Pulmonary artery endothelial cell (primary cell): ENCODE measurements at regions not wholly inside any gene's neighbourhood (a gene's known extent, or its start where the extent isn't known, plus 50 kb on each side); places are given as distances from the start of the nearest gene placed in this dataset.
"Not testable (repeated sequence)": the region's sequence is repeated elsewhere in the genome, so short reads cannot be mapped to it uniquely, and the experiment has no call there.

ENCODE experiments used
- DNase-seq: peaks from one replicate; pipeline ENCODE4 v3.0.0-alpha.2; 2011; ENCODE audit warnings: low read depth, low spot score

GRCh38 chr19:28393574-28394336, 819.2 kb downstream of the UQCRFS1 start:
- no peak for DNase-seq

GRCh38 chr19:28388988-28389387, 824.0 kb downstream of the UQCRFS1 start:
- no peak for DNase-seq

DNA sequence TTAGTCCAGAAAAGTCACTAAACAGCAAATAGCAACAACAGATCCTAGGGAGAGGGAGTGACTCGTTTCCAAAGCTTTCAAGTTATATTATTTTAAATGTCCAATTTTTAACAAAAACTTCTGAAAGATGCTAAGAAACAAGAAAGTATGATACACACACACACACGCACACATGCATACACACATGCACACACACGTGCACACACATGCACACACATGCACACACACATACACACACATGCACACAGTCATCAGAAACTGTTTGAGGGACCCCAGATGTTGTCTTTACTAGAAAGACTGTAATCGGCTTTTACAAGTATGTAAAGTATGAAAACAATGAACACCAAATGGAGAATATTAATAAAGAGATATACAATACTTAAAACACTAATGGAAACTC, 825.4 kb downstream of the UQCRFS1 start:
- no peak for DNase-seq

- DNase-seq = no peak
These were observed 826.5 kb downstream of the UQCRFS1 start for GRCh38 chr19:28386470-28386869.

- no peak for DNase-seq
These were observed 826.9 kb downstream of the UQCRFS1 start for GRCh38 chr19:28386066-28386465.

DNA sequence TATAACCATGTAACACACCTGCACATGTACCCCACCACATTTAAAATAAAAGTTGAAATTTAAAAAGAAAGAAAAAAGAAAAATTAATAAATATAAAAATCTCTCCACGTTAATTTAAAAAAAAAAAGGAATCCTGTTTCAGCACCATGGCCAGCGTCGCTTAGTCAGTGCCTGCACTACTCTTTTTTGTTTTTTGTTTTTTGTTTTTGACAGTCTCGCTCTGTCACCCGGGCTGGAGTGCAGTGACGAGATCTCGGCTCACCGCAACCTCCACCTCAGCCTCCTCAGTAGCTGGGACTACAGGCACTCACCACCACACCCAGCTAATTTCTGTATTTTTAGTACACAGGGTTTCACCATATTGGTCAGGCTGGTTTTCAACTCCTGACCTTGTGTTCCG, 835.9 kb downstream of the UQCRFS1 start:
- DNase-seq = no peak

GRCh38 chr19:28374971-28375370, 838.0 kb downstream of the UQCRFS1 start:
- no peak for DNase-seq

DNA sequence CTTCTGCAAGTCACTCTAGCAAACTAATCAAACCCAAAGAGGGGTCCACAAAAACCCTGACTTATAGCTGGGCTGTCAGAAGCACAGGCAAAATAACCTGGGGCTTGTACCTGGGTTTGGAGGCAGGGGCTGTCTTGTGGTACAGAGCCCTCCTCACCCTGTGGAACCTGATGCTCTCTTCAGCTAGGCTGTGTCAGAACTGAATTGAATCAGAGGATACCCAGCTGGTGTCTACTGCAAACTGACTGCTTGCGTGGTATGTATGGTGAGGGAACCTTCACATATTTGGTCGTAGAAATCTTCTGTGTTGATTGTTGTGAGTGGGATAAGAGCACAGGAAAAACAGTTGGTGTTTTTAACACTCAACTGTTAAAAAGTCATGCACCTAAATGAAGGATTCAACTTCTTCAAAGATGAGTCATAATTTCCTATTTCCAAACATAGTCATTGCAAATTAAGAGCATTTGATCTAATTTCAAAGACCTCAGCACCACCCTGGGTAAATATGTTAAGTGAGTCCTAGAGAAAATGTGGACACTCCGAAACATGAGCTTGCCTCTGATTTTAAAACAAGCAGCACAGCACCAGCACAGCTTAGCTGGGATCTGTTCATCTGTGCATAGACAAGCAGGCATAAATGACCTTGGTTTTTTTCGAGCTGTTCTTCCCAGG, 840.2 kb downstream of the UQCRFS1 start:
- no peak for DNase-seq

DNA sequence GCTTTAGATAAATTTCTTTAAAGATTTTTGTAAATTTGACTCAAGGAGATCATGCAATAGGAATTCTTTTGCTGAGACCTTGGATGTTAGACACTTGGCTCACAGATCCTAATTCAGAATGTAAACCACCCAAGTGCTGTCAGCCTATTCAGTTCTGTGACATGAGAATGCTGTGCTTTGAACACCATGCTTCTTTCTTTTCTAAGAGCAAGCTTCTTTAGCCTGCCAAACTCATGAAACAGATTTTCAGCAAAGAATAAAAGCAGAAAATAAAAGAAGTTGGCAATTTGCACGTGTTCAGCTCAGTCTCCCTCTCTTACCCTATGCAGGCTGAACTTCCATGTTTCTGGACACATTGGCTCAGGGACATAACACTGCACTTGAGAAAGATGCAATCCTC, 845.8 kb downstream of the UQCRFS1 start:
- DNase-seq = no peak

DNA sequence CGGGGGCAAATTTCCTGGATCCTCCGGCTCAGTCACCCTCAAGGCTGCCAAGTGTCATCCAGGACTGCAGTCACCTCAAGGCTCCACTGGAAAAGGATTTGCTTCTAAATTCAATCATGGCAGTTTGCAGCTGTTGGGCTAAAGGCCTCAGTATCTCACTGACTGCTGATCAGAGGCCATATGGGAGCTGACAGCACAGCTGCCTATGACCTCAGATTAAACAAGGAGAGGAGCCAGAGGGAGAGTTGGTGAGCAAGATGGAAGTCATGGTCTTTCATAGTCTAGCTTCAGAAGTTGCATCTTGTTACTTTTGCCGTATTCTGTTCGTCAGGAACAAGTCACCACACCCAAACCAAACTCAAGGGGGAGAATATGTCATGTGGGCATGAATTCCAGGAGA, 849.7 kb downstream of the UQCRFS1 start:
- DNase-seq = no peak

DNA sequence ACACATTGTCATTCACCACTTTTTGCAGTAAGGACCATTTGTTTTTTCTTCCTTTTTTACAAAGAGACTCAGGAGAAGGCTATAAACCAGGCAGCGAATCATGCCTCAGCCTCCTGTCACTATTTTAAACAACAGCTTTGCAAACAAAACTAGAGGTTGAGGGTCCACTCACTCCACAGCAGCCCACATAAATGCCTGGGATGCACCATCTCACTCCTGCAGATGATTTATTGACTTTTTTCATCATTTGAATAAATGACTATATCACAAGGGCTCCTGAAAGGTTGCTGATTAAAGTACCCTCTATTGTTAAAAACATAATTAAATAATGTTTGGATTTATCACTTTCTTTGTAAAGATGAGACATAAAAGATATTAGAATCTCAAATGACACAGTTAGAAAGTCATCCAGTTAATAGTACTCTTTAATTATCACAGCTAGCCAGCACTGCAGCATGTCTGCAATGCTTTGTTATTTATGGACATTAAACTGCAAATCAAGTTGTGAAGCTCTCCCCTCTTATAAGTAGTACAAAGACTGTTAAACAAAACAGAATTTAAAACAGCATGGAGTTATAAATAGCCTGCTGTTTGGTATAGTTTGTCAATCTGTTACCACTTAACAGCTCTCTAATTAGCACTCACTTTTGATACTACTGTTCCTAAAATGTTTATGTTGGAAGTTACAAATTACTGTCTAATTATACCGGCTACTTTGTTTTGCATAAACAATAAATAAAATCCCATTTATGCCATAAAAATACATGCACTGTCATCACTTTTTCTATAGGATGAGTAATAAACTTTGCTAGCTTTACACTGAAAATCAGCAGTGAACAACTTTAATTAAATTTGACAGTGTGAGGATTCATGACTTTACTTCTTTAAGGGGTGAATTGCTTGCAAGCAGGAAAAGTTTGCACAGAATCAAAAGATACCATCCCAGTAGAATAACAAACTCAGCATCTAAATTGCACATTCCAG, 853.2 kb downstream of the UQCRFS1 start:
- no peak for DNase-seq

- DNase-seq = no peak
These were observed 854.3 kb downstream of the UQCRFS1 start for GRCh38 chr19:28358633-28359032.

- DNase-seq = no peak
These were observed 861.2 kb downstream of the UQCRFS1 start for GRCh38 chr19:28351761-28352160.

DNA sequence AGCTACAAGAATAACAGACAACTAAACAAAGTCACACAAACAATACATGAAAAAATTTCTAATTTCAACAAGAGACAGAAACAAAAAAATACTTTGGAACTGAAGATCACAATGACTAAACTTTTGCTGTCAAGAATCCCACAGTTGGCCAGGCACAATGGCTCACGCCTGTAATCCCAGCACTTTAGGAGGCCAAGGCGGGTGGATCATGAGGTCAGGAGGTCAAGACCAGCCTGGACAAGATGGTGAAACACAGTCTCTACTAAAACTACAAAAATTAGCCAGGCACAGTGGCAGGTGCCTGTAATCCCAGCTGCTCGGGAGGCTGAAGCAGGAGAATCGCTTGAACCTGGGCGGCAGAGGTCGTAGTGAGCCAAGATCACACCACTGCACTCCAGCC, 861.6 kb downstream of the UQCRFS1 start:
- not testable (repeated sequence) for DNase-seq

- DNase-seq = no peak
These were observed 862.3 kb downstream of the UQCRFS1 start for GRCh38 chr19:28350673-28351072.

DNA sequence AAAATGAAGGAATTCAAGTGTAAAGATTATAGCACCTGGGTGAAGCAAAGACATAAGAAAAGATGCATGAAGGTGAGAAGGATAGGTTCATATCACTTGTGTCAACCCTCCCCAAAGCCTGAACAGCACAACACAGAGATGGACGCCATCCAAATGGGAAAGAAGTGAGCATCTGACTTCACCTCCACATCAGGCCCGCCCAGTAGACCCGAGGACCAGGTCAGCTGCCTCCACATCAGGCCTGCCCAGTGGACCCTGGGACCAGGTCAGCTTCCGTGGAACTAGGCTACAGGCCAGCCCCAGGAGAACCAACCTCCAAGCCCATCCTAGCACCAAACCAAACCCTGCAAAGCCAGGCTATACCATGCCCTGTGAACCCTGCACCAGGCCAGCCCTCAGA, 862.9 kb downstream of the UQCRFS1 start:
- no peak for DNase-seq

DNA sequence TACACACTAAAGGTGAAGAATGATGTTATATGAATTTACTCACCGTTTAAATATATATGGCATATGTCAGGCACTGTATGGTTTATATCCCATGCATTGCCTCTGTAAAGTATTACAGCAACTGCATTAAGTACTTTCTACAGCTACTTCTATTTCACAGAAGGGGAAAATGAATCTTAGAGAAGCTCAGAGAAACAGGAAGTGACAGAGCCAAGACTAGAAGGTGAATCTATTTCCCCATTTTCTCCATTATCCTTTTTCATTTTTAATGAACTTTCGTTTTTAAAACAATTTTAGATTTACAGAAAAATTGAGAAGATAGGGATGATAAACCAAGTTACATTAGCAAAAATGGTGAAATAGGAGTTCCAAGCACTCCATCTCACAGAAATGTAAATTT, 863.3 kb downstream of the UQCRFS1 start:
- DNase-seq = no peak

DNA sequence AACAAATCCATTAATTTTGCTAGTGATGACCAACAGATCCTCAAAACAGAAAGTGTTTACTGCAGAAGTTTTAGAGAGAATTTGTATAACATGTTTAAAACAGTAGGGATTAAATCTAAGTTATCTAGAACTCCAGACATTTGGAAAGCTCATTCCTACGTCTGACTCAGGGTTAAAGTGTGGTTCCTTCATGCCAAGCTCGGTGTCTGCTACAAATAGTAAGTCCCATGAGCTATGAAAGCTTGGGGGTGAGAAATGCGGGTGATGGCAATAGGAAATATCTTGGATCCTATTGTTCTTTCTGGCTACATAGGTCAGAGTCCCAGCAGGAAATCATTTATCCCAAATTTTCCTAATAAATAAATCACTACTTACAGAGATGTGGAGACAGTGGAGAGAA, 867.1 kb downstream of the UQCRFS1 start:
- DNase-seq = no peak

DNA sequence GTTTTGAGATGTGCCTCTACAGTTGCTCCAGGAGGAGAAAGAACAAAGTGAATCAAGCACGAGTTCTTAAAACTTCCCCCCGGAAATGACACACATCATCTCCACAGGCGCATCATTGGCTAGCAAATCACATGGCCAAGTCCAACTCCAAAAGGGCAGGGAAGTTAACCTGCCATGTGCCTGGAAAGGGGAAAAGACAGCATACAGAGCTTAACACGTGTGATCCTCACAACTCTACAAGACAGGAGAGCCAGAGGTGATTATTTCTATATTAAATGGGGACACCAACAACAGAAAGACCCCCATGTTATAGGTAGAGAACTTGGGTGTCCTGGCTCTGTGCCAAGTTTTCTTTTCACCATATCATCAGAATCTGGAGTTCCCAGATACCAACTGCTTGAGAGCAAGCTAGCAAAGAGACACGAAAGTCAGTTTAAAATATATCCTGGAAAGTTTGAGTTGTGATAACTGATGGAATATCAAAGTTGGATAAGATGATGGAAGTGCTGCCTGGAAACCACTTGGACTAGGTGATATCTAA, 871.1 kb downstream of the UQCRFS1 start:
- no peak for DNase-seq

- no peak for DNase-seq
These were observed 878.5 kb downstream of the UQCRFS1 start for GRCh38 chr19:28334419-28334818.

DNA sequence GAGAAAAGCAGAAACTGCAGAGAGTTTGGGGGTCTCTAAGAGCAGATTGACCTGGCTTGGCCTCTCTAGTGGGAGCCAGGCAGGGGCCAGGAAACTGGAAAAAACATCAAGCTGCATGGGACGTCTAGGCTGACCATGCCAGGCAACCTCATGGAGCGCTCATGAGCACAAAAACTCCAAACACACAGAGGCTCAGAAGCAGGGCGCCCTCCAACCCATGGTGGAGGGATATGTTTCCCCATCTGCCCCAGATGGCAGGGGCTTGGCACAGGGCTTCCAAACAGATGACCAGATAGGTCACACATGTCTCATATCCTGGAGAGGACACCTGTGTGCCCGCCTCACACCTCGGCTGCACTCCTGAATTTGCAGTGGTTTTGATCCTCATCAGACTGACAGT, 879.0 kb downstream of the UQCRFS1 start:
- DNase-seq = no peak

DNA sequence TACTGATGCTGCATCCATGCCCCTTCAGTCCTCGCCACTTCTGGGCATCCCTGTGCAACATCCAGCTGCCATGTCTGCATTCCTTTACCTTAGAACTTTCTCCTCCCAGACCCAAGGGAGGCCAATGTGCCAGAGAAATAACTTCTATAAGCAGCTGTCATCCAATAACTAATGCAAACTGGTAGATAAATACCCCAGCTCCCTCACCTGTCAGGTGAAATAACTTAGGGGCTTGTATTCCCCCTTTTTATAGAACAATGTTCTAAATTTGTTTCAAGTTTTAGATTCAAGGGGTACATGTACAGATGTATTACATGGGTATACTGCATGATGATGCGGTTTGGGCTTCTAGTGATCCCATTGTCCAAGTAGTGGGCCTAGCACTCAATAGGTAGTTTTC, 880.1 kb downstream of the UQCRFS1 start:
- no peak for DNase-seq
